Bronchial epithelial cell (primary cell): ENCODE measurements at regions not wholly inside any gene's neighbourhood (a gene's known extent, or its start where the extent isn't known, plus 50 kb on each side); places are given as distances from the start of the nearest gene placed in this dataset.

Experiments
- DNase-seq: peaks from one replicate; pipeline ENCODE4 v3.0.0-alpha.2; 2010; ENCODE audit warnings: low read depth
- FAIRE-seq: peaks from 2 replicates; lab custom pipeline; 2011; peaks lifted over from hg19 to GRCh38; lab: Jason Lieb, UNC
- H3K27me3 ChIP-seq: 2 replicates; pipeline ENCODE4 v1.5.1; 2011; ENCODE audit warnings: low read length; ENCODE audit not compliant: control insufficient read depth, insufficient read depth
- H3K36me3 ChIP-seq: 2 replicates; pipeline ENCODE4 v1.5.1; 2011; ENCODE audit warnings: low read length; ENCODE audit not compliant: control insufficient read depth, insufficient read depth
- H3K4me3 ChIP-seq: 2 replicates; pipeline ENCODE4 v1.5.1; 2011; ENCODE audit warnings: mild to moderate bottlenecking, low read depth, low read length, control low read depth
- TF ChIP-seq, protein P1 (sequence below): IDR thresholded peaks from 2 replicates; pipeline ENCODE4 v1.5.1; 2011; ENCODE audit warnings: mild to moderate bottlenecking, moderate library complexity, low read length, control low read depth, inconsistent platforms; ENCODE audit not compliant: insufficient read depth, severe bottlenecking

GRCh38 chr18:55152801-55153200, 193.5 kb upstream of the CCDC68 start:
- DNase-seq (peak; percentile 88), FAIRE-seq (no peak)
- no peak overlapping the region for H3K4me3 ChIP-seq
- H3K27me3 ChIP-seq, result no peaks in the 10 kb centered on the region
- H3K36me3 ChIP-seq, result no peaks in the 10 kb centered on the region
- TF ChIP-seq, protein P1, sequence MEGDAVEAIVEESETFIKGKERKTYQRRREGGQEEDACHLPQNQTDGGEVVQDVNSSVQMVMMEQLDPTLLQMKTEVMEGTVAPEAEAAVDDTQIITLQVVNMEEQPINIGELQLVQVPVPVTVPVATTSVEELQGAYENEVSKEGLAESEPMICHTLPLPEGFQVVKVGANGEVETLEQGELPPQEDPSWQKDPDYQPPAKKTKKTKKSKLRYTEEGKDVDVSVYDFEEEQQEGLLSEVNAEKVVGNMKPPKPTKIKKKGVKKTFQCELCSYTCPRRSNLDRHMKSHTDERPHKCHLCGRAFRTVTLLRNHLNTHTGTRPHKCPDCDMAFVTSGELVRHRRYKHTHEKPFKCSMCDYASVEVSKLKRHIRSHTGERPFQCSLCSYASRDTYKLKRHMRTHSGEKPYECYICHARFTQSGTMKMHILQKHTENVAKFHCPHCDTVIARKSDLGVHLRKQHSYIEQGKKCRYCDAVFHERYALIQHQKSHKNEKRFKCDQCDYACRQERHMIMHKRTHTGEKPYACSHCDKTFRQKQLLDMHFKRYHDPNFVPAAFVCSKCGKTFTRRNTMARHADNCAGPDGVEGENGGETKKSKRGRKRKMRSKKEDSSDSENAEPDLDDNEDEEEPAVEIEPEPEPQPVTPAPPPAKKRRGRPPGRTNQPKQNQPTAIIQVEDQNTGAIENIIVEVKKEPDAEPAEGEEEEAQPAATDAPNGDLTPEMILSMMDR, result no peak

DNA sequence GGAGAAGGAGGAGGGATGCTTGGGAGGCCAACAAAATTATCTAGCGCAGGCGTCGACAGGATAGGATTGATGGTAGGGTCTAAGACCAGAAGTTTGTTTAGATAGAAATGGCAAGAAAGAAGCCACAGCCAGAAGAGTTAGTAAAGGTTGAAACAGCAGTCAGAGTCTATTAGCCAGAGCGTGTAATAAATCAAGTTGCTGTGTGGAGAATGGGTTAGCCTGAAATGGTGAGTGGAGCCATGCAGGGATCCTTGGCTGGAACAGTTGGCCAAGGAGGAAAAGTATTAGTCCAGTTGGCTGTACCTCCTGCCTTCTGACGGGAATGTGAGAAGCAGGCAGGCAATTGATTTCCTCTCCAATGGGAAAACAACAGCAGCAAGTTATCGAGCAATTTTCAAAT, 190.7 kb upstream of the CCDC68 start:
- no peak for FAIRE-seq
- TF ChIP-seq, protein P1, result no peak

DNA sequence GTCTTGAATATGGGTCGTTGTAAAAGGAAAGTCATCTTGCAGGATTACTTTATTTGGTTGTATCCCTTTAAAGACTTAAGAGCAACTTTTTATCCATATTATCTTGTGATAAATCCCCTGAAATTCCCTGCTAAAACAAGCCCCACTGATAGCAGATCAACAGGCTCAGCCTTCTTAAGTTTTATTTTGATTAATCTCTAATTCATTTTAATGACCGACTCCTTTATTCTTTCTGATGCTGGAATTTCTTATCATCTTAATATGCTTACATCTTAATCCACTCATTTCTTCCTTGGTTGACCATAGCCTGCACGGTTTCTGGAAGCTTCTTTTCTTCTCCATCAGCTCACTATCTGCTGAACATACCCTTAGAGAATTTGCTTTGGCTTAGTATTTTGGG, 188.5 kb upstream of the CCDC68 start:
- Histone ChIP-seq H3K36me3 (no peaks in the 10 kb centered on the region), H3K4me3 (no peak overlapping the region), H3K27me3 (no peaks in the 10 kb centered on the region)
- FAIRE-seq (no peak), DNase-seq (no peak)
- TF ChIP-seq, protein P1, result no peak

More for the DNA sequence above, 190.7 kb upstream of the CCDC68 start:
- Histone ChIP-seq H3K36me3 (no peaks in the 10 kb centered on the region), H3K27me3 (no peaks in the 10 kb centered on the region), H3K4me3 (no peak overlapping the region)
- DNase-seq, result no peak

GRCh38 chr18:55144193-55144930, 185.1 kb upstream of the CCDC68 start:
- no peaks in the 10 kb centered on the region for H3K36me3 ChIP-seq
- DNase-seq, result peak; percentile 75
- no peak overlapping the region for H3K4me3 ChIP-seq
- TF ChIP-seq, protein P1, result no peak
- H3K27me3 ChIP-seq, result no peaks in the 10 kb centered on the region
- no peak for FAIRE-seq

GRCh38 chr18:55142410-55142809, 183.1 kb upstream of the CCDC68 start:
- no peak for DNase-seq
- H3K4me3 ChIP-seq, result no peak overlapping the region
- H3K27me3 ChIP-seq, result no peaks in the 10 kb centered on the region
- no peaks in the 10 kb centered on the region for H3K36me3 ChIP-seq
- TF ChIP-seq, protein P1, result no peak
- peak; percentile 36 for FAIRE-seq

- TF ChIP-seq, protein P1, result no peak
- FAIRE-seq, result no peak
- H3K27me3 ChIP-seq, result no peaks in the 10 kb centered on the region
- H3K36me3 ChIP-seq, result no peaks in the 10 kb centered on the region
- no peak overlapping the region for H3K4me3 ChIP-seq
- DNase-seq, result no peak
These were observed 182.1 kb upstream of the CCDC68 start for GRCh38 chr18:55141318-55141717.
